Stomach (tissue), 4 donors: ENCODE measurements at regions not wholly inside any gene's neighbourhood (a gene's known extent, or its start where the extent isn't known, plus 50 kb on each side); places are given as distances from the start of the nearest gene placed in this dataset.

Experiments
- CTCF ChIP-seq, 7 experiments: fragments of 450-650 bp in 4 of 7; fragments of 200-600 bp in 3 of 7; sonication (generic) in 3 of 7; IDR thresholded peaks; one replicate each; pipeline ENCODE4 v1.5.1; 2016 to 2019; ENCODE audit warnings: antibody characterized with exemption in 7 of 7, control low read depth in 2 of 7, mild to moderate bottlenecking in 1 of 7
- EP300 ChIP-seq: sonication (generic); formaldehyde crosslinking; IDR thresholded peaks from one replicate; pipeline ENCODE4 v1.6.1; 2017; ENCODE audit warnings: antibody characterized with exemption
- POLR2A ChIP-seq, 4 donors: fragments of 450-650 bp; IDR thresholded peaks; one replicate each; pipeline ENCODE4 v1.6.1; 2016; ENCODE audit warnings: antibody characterized with exemption in 4 of 4, control low read depth in 2 of 4, mild to moderate bottlenecking in 1 of 4, moderate library complexity in 1 of 4
- POLR2AphosphoS5 ChIP-seq, 3 donors: sonication (generic); formaldehyde crosslinking; IDR thresholded peaks; one replicate each; pipeline ENCODE4 v1.6.1; 2016; ENCODE audit warnings: antibody characterized with exemption in 3 of 3

GRCh38 chr10:59577984-59578383 is 131.7 kb downstream of the SLC16A9 start:
- no peak for TF ChIP-seq POLR2A (IDR thresholded peaks at IDR 0.05)
- no peak for TF ChIP-seq CTCF (IDR thresholded peaks at IDR 0.05)
- no peak for TF ChIP-seq EP300
- TF ChIP-seq POLR2AphosphoS5 (IDR thresholded peaks at IDR 0.05) = no peak
